Progenitor cell of endocrine pancreas (in vitro differentiated cells): ENCODE measurements at regions not wholly inside any gene's neighbourhood (a gene's known extent, or its start where the extent isn't known, plus 50 kb on each side); places are given as distances from the start of the nearest gene placed in this dataset.

Experiments
- DNase-seq: peaks from one replicate; pipeline ENCODE4 v3.0.0; 2021; ENCODE audit warnings: low spot score; ENCODE audit not compliant: unreplicated experiment
- H3K27ac Mint-ChIP-seq: 2 replicates; pipeline ENCODE4 v1.8.0; 2021; ENCODE audit warnings: mild to moderate bottlenecking, moderate library complexity, mixed read lengths
- H3K27me3 Mint-ChIP-seq: 2 replicates; pipeline ENCODE4 v1.8.0; 2021; ENCODE audit warnings: mixed read lengths
- H3K36me3 Mint-ChIP-seq: 2 replicates; pipeline ENCODE4 v1.8.0; 2022; ENCODE audit warnings: mixed read lengths; ENCODE audit not compliant: insufficient read depth
- H3K4me1 Mint-ChIP-seq: 2 replicates; pipeline ENCODE4 v1.8.0; 2021; ENCODE audit warnings: low read depth, mixed read lengths
- H3K4me3 Mint-ChIP-seq: 2 replicates; pipeline ENCODE4 v1.8.0; 2021; ENCODE audit warnings: low read depth, mild to moderate bottlenecking, moderate library complexity, mixed read lengths
- H3K9me3 Mint-ChIP-seq: 2 replicates; pipeline ENCODE4 v1.8.0; 2021; ENCODE audit warnings: low read depth, mixed read lengths
- TF ChIP-seq, protein P1 (sequence below): fragments of 200-600 bp; sonication (generic); IDR thresholded peaks from one replicate; pipeline ENCODE4 v1.5.0; 2021; ENCODE audit warnings: antibody characterized with exemption, mild to moderate bottlenecking; ENCODE audit not compliant: unreplicated experiment

DNA sequence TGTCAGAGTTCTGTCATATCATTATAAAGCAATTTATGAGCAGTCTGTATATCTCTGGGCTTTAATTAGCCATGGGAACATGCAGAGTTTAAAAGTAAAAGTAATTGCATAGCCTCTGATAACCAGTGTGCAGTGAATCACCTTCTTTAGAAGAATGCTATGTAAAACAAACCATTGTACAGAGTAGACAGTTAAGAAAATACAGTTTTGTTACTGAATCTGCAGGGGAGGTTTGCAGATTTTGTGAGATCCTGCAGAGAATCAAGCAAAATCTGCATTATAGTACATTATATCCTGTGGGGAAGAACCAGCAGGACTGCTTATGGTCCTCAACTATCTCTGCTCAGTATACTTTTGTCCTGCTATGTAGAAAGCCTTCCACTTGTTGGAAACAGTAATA lies 396.2 kb upstream of the NAALADL2 start:
- no peaks in the 10 kb centered on the region for H3K9me3 Mint-ChIP-seq
- DNase-seq = no peak
- TF ChIP-seq, protein P1, sequence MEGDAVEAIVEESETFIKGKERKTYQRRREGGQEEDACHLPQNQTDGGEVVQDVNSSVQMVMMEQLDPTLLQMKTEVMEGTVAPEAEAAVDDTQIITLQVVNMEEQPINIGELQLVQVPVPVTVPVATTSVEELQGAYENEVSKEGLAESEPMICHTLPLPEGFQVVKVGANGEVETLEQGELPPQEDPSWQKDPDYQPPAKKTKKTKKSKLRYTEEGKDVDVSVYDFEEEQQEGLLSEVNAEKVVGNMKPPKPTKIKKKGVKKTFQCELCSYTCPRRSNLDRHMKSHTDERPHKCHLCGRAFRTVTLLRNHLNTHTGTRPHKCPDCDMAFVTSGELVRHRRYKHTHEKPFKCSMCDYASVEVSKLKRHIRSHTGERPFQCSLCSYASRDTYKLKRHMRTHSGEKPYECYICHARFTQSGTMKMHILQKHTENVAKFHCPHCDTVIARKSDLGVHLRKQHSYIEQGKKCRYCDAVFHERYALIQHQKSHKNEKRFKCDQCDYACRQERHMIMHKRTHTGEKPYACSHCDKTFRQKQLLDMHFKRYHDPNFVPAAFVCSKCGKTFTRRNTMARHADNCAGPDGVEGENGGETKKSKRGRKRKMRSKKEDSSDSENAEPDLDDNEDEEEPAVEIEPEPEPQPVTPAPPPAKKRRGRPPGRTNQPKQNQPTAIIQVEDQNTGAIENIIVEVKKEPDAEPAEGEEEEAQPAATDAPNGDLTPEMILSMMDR = no peak
- no peaks in the 10 kb centered on the region for H3K36me3 Mint-ChIP-seq
- H3K27ac Mint-ChIP-seq = no peak overlapping the region
- no peaks in the 10 kb centered on the region for H3K4me1 Mint-ChIP-seq
- H3K27me3 Mint-ChIP-seq = no peaks in the 10 kb centered on the region
- H3K4me3 Mint-ChIP-seq = no peak overlapping the region

DNA sequence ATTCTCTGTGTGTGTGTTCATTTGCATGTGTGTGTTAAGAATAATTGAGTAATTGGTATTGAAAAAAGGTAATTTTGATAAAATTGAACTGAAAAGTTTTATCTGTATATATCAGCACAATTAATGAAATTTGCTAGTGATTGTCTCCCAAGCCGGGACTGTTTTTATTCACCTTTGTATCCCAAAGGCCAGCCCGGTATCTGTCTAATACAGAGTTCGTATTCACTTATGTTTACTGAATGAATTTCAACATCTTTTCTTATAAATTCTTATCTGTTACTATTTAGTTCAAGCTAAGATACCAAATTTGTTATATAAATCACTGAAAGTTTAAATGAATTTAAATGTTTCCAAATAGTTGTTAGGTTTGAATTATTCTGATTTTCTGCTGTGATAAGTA lies 394.0 kb upstream of the NAALADL2 start:
- Mint-ChIP-seq H3K27ac (no peak overlapping the region), H3K9me3 (no peaks in the 10 kb centered on the region), H3K27me3 (no peaks in the 10 kb centered on the region), H3K4me1 (no peaks in the 10 kb centered on the region), H3K4me3 (no peak overlapping the region), H3K36me3 (peaks cover 1% of the 10 kb centered on the region)
- DNase-seq = no peak
- TF ChIP-seq, protein P1 = no peak

DNA sequence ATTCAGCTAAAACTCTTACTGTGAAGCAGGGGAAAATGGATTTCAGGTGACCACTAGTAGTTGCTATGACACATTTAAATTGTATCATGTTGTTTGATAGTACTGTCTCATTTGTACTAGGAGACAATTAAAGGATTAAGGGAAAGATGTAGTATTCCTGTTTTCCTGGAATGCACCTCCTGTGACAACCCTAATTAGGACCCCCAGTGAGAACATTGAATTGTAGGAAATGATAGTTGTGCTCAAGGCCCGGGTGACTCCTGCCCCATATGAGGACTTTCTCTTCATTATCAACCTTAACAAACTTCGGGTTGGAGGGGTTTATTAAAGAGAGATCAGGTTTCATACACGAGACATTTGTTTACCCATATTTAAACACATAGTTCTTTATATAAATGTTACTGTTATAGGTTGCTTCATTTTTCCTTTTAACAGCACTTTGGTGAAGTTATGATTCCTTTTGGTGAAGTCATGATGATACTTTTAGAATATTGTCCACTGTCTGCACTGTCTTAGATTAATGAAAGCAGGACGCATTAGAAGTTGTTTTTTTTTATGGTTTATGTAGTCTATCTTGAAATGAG lies 392.6 kb upstream of the NAALADL2 start:
- Mint-ChIP-seq H3K4me1 (no peaks in the 10 kb centered on the region), H3K9me3 (no peaks in the 10 kb centered on the region), H3K36me3 (peaks cover 1% of the 10 kb centered on the region), H3K27ac (no peak overlapping the region), H3K27me3 (no peaks in the 10 kb centered on the region), H3K4me3 (no peak overlapping the region)
- DNase-seq = no peak
- TF ChIP-seq, protein P1 = no peak

DNA sequence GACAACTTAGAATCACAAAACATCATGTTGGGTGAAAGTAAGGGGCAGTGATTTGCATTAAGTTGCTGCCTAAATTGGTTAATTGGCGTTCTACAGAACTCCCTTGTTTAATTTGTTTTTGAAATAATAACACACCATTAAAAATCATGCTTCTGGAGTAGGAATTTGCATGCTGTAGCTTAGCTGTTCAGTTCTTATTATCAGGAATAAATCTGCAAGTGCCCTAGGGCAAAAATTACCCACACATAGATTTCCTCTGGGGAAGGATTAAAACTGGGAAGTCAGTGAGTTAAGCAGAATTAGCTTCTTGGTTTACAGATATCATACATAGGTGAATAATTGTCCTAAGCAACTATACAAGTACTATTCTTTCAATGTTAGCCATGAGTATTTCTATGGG lies 381.6 kb upstream of the NAALADL2 start:
- H3K27ac Mint-ChIP-seq = no peak overlapping the region
- no peaks in the 10 kb centered on the region for H3K9me3 Mint-ChIP-seq
- no peaks in the 10 kb centered on the region for H3K4me1 Mint-ChIP-seq
- DNase-seq = no peak
- H3K27me3 Mint-ChIP-seq = no peaks in the 10 kb centered on the region
- H3K36me3 Mint-ChIP-seq = no peaks in the 10 kb centered on the region
- TF ChIP-seq, protein P1 = no peak
- H3K4me3 Mint-ChIP-seq = no peak overlapping the region

DNA sequence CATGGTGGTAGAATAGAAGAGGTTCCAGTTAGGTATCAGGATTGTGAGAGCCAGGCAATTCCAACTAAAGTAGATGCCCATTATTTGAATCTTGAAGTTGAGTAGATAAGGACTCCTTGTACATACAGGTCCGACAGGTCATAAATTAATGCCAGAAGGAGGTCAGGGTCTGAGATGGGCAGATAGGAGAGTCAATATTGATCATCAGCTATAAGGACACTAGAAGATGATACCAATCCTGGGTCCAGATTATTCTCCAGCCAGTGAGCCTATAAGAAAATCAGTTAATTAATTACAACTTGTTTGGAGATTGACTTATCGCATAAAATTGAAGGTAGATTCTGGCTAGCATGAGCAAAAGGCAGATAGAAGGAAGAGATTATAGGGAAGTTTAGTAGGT lies 378.4 kb upstream of the NAALADL2 start:
- no peak overlapping the region for H3K4me3 Mint-ChIP-seq
- no peak overlapping the region for H3K27ac Mint-ChIP-seq
- peaks cover 3% of the 10 kb centered on the region for H3K9me3 Mint-ChIP-seq
- TF ChIP-seq, protein P1 = no peak
- no peaks in the 10 kb centered on the region for H3K4me1 Mint-ChIP-seq
- no peaks in the 10 kb centered on the region for H3K36me3 Mint-ChIP-seq
- DNase-seq = no peak
- no peaks in the 10 kb centered on the region for H3K27me3 Mint-ChIP-seq
